GM18909 (cell line): ENCODE measurements at regions not wholly inside any gene's neighbourhood (a gene's known extent, or its start where the extent isn't known, plus 50 kb on each side); places are given as distances from the start of the nearest gene placed in this dataset.

ENCODE experiments used
- ATAC-seq: cut with Tn5 transposase; IDR thresholded peaks from one replicate; pipeline ENCODE4 v1.9.1; 2021; ENCODE audit warnings: mild to moderate bottlenecking; ENCODE audit not compliant: unreplicated experiment, poor library complexity

DNA sequence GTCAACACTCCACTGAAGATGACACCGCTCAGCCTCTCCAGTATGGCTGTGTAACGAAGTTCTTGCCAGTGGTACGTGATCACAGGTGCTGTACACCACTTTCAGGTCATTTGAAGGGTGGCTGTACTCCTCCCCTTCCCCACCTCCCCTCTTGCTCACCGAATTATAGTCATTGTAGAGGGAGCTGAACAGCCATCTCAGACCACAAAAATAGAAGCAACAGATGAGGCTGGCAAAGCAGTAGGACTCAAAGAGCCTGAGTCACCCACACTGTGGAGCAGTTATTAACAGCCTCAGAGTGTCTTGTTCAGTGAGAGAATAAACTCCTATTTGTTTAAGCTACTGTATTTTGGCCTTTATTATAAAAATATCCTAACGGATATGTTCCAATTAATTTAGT, 192.5 kb upstream of the MCHR2 start:
- no peak for ATAC-seq

DNA sequence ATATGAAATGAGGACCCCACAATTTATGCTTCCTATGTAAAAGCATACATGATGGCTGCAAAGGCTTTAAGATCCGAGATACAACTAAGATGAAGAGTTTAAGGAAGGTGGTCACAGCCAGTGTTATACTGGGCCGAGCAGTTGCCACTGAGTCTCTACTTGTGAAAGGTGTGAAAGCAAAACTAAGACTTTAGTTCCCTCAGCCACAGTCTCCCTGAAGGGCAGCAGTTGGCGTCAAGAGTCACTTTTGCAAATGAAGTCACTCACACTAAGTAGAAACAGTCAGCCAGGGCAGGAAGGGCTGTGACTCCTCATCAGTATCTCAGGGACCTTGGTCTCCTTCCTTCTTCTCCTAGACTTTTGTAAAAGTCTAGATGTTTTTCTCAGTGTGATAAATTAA, 191.6 kb upstream of the MCHR2 start:
- ATAC-seq, result peak; percentile 87

DNA sequence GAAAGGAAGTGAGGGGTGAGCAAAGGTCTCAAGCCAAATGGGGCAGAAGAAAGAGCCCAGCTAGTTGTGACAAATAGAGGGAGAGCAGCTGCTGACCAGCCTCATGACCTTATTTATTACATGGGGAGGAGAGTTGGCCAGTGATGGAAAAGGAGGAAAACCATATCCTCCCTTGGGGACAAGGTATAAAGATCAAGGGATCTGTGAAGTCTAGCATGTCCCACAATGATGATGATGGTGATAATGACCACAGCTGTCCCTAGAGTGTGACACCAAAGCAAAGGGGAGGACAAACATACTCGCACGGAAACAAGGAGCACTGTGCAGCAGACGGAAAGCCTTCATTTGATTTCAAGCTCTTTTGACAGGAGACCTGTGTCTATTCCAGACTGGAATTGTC, 190.4 kb upstream of the MCHR2 start:
- ATAC-seq, result no peak

DNA sequence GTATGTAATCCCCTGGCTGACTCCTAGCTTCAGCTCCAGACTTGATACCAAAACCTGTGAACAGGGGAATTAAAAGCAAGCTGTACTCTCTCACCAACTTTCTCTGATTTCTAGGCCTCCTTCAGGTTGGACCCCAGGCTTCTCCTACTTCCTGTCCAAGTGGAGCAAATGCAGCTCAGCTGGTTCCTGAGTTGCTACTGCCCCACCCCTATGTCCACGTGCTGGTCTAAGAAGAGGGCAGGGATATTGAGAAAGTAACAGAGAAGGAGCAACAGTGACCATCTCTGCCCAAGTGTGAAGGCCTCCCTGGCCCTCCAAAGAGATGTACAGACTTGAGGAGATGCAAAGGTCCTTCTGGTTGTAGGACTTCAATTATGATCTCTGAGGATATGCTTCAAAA, 188.3 kb upstream of the MCHR2 start:
- no peak for ATAC-seq

DNA sequence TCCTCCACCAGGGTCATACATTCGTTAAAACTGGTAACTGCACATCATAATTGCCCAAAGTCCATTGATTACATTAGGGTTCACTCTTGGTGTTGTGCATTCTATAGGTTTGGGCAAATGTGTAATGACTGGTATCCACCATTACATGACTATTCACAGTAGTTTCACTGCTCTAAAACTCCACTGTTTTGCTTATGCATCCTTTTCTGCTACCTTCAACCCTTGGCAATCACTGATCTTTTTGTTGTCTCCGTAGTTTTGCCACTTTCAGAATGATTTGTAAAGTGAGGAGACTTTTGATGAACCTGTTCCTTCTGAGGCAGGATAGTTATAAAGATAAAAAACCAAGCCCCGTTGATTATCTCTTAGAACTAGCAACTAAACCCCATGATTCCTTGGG, 187.3 kb upstream of the MCHR2 start:
- no peak for ATAC-seq

DNA sequence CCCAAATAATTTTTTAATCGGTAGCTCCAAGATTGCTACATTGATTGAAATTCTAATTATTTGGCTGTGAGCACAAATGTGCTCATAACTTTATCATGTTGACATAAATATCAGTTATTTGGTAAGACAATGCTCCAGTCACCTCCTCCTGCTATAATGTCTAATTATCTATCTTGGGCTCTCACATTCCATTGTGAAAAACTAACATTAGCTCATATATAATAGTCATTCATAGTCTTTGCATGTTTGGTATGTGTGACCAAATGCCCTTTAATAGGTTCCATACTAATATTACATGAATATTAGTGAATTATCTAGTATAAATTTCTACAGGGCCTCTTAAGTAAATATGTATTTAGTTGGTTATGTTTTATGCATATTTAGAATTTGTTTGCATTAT, 185.6 kb upstream of the MCHR2 start:
- no peak for ATAC-seq

DNA sequence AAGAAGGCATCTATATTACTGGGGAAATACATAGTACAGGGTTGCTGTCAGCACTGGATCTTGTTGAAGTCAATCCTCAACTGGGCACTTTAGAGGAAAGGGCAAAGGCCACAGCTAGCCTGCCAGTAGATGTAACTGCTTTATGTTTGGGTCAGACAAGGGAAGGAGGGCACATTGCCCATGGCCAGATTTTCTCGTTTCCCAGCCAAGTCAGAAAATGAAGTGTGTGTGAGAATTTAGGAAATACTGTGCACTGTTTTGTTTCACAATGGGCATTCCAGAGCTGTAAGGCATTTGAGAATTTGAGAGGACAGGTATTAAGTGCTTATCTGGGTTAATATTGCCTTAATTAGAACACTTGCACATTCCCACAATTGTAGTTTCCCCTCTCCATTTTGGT, 183.9 kb upstream of the MCHR2 start:
- ATAC-seq, result no peak

DNA sequence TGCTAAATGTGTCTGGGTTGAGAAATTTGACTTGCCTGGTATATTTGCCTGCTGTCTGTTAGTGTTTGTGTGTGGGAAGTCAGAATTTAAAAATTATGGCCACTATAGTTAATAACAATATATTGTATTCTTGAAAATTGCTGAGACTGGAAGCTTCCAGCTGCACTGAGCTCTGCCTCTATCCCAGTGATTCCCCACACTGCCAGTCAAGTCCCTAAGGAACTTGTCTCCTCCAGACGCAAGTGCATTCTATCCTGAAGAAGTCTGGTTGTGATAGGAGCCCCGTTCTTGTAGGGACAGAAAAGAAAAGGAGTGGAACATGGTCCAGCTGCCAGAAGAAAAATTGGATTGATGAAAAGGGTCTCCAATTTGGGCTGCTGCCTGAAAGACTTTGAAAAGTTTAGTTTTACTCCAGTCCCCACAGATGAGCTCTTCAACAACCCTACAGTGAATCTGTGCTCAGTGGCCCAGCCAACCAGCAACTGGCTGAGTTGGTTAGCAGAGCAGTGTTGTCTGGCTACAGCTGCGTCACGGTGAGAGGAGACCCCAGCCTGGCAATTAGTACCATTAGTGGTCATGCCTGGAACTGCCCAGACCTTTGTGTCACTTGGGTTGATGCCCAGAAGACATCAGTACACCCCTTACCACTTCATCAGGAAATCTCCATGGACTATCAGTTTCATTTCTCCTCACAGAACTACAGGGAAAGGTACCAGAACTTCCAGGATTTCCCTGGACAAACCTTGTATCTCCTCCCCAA, 183.1 kb upstream of the MCHR2 start:
- ATAC-seq, result no peak

DNA sequence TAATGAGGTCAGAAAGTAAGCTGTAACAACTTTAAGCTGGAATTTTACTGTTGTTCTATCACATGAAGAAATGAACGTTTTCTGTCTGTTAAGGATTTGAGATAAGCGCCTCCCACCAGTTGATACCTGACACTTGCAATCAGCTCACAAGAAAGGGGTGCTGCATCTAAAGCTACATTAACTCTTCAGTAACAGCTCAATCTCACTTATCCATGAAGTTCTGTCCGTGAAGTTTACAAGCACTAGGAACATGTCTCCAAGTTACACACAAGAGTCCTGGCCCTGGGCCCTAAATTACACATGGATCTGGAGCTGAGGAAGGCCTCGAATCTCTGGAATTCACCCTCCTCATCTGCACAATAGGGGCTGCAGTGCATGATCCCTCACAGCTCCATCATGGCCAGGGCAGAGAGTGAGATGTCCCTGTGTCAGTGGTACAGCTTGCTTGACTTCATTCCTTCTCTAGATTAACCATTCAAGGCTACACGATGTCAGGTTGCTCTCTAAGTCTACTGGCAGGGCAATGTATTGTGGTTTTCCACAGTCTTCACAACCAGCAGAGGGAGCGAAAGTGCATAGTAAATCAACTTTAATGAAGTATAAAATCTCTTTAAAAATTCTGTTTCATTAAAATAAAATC, 182.4 kb upstream of the MCHR2 start:
- ATAC-seq, result no peak

DNA sequence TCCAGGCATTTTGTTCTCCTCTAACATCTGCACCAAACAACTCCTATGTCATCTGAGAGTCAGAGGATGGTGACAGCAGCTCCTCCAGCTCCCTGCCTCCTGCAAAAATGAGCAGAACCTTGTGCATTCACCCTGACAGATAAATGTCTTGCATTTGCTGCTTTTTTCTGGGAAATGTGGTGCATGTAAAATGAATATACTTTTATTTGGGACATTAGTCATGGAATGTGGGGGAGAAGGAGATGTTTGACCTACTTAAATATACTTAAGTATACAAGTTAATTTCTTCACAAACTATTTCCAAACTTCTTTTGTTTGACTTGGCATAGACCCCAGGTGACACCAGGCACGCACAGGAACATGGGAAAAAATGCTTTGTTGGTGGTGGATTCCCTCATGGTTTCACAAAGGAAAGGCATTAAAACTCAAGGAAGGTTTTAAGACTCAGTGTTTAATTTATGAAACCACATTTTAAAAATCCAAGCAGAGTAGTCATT, 181.8 kb upstream of the MCHR2 start:
- ATAC-seq, result no peak

DNA sequence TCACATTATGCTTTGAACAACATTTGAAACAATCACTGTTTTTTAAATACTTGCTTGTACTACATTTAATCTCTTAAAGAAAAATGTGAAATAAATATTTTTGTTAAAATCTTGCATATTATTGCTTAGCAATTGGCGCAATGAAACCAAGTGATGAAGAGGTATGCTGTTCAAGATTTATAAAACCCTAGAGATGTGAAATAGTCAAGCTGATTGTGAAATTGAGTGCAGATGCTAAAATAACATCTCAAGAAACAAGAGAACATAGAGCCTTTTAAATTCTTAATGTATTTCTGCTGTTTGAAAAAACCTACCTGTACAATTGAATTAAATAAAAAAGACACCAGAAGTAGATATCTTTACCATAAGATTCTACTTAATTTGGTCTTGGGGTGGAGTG, 179.2 kb upstream of the MCHR2 start:
- no peak for ATAC-seq

DNA sequence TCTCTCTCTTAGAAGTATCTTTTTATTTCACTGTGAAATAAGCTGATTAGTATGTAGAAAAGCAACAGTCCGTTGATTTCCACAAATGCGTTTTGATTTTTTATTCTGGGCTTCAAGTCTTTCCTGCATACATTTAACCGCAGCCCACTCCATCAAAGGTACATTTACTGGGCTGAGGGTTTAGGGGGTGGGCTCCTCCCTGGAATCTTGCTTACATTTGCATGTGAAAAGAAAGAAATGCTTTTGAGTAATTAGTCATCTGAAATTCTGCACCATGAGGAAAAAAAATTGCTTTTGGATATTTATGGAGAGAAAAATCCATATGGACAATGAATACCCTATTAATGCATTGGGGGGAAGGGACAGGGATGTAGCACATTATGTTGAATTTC, 178.3 kb upstream of the MCHR2 start:
- ATAC-seq, result no peak

DNA sequence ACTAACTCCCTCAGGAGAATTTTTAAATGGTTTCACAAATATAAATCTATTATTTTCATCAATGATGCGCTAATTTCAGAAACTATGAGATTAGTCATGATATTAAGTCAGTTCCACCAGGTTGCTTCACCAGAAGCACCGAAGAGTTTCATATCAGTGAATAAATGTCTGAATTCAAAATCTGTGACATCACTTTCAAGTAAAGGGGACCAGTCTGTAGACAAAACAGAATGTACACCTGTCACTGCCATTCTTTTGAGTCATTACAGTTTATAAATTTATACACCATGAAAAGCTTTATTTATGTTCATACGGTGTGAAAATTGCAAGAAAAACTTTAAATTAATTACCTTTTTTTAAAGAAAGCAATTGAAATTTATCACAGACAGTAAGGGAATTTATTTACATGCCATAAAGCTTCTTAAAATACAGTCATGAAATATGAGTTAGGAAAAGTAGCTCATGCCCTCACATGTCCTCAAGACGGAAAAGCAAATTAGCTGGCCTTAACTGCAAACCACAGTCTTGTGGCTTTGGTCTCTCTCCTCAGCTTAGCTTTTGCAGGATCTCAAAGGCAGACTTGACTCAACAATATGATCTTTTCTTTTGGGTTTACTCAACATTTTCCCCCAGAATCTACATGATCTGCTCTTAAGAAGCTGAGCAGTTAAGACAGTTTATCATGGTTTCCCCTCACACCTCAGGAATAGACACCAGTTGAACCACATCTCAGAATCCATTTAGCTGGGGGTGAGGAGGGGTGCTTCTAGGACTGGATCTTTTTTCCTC, 177.7 kb upstream of the MCHR2 start:
- ATAC-seq, result peak; percentile 88

DNA sequence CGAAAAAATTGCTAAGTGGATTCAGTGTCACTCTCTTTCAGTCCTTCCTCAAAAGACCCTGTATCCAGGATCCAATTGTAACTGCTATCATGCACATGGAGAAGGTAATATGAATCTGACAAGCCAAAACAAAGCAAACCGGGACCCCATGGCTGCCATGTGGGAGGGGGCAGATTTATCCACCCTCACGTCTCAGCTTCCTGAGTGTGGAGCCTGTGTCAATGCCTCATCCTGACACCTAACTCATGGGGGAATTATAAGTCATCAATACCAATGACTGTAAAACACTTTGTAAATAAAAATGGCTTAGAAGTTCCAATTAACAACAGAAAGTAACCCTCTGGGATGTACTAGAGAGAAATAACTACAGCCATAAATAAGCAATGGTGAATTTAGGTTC, 174.1 kb upstream of the MCHR2 start:
- ATAC-seq, result no peak

DNA sequence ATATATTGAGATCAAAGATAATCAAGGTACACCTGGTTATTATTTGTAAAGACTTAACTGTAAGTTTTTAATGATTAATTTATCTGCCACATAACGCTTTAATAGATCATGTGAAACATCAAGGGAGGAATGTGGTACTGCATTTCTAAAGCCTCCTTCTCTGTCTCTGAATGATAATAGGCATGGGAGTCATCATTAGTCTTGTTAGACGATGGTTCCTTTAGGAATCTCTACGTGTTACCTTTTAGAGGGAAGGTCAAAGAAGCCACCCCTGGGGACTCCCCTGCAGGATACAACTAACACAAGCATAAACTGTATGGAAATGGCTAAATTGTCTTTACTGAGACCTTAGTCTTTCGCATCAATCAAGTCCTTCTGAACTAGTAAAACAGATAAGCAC, 173.6 kb upstream of the MCHR2 start:
- ATAC-seq, result no peak

DNA sequence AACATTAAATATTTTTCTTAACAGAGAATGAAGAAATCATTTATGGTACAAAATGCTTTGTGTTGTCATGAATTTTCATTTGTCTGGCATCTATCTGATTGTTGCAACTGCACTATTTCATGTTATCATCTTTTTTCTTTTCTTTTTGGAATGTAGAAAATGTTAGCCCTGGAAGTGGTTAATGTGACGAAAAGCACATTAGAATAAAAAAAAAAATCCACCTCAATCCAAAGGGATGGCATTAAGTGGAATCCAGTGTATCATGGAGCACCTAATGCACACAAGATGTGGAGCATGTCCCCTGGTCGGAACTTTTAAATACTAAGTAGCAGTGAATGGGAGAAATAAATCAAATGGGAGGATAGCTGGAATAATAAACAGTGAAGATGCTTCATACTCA, 172.9 kb upstream of the MCHR2 start:
- ATAC-seq, result no peak

DNA sequence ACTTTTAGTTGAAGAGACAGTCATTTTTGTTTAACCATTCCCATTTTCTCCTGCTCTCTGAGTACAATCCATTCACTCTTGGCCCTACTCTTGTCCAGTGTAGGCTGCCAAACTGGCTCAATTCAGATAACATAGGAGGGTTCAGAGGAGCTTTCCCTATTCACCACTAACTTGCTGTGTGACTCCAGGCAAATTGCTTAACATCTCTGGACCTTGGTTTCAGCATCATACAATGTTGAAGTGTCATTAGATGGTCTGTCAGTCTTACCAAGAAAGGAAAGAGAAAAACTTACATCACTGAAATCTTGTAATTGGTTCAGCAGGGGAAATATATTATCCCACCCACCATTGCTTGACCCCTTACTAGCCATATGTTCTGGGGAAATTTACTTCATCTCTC, 171.4 kb upstream of the MCHR2 start:
- no peak for ATAC-seq

DNA sequence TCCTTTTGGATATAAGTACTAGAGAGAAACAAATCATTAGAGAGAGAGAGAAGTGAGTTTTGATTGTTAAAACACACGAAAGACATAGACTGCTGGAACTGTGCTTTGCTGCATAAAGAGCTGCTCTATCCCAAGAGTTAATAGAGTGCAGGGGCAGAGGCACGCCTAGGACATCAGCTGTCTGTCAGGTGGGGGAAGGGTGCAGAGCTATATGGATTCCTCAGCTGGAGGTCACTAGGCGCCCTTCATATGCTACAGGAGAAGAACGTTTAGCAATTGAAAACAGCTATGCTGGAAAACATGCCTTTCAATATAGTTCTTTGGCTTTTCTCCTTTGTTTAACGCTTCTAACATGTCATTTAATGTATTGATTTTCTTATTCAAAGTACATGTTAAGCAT, 169.0 kb upstream of the MCHR2 start:
- ATAC-seq, result no peak

DNA sequence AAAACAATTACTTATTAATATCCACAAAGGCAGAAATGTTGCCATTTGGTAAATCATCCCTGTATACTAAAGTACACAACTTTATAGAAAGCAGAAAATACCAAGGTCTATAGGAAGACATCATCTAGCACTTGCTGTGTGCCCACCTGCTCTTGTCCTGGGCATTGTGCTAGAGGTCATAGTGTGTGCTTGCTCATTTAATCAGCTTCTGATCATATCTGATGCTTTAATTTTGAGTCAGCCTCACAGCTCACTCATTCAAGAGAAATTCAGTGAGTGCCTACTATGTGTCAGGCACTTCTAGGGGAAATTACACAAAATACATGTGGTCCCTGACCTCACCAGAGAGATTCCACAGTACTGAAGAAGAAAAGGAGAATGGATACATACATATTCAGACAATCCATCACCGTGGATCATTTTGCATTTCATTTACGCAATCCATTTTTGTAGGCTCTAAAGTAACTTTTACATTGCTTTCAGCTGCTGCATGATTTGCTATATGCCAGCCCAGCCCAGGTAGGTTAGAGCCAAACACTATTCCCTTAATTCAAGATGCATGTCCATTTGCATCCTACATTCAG, 167.9 kb upstream of the MCHR2 start:
- no peak for ATAC-seq

DNA sequence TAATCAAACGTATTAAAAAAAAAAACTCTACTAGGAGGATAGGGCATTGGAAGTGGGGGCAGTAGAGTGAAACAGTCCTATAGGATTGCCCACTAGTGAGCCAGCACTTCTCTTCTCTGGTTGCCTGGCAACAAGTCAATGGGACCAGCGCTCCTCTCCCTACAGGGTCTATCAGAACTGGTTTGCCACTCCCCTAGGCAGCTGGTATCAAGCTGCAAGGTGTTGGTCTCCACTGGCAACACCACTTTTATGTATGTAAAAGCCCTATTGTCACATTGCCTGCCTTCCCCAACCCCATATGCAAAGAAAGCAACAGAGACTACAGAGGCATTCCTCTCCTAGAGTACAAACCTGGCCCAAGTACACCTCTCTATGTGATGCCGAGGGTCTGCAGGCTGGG, 166.9 kb upstream of the MCHR2 start:
- no peak for ATAC-seq

DNA sequence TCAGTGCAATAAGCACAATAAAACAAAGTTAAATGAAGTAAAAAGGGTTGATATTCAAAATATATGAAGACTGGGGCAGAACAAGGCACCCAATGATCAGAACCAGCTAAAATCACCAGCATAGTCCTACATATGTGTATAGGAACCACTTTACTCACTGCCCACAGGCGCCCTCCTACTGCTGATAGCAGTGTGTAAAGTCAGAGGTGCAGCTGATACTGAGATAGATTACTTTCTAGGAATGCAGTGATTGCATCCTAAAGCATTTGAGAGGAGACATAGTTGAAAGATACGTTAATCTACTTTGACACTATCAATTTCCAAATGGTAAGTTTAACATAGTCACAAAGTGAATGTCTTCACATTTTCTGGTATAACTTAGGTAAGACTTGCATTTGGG, 161.1 kb upstream of the MCHR2 start:
- ATAC-seq, result no peak
